Neural progenitor cell (in vitro differentiated cells): ENCODE measurements at regions not wholly inside any gene's neighbourhood (a gene's known extent, or its start where the extent isn't known, plus 50 kb on each side); places are given as distances from the start of the nearest gene placed in this dataset.

Experiments used
- DNase-seq: peaks from one replicate; pipeline ENCODE4 v3.0.0-alpha.2; 2016; ENCODE audit warnings: low spot score
- H2AFZ ChIP-seq: fragments of 200-600 bp; sonication (generic); replicated peaks from 2 replicates; pipeline ENCODE4 v1.6.1; 2016; ENCODE audit warnings: antibody characterized with exemption
- H3F3A ChIP-seq: fragments of 200-600 bp; sonication (generic); 2 replicates; pipeline ENCODE4 v1.6.1; 2016; ENCODE audit warnings: antibody characterized with exemption, low read depth
- H3K27ac ChIP-seq: fragments of 200-600 bp; sonication (generic); 2 replicates; pipeline ENCODE4 v1.5.1; 2016; ENCODE audit warnings: mild to moderate bottlenecking
- H3K27me3 ChIP-seq: fragments of 200-600 bp; sonication (generic); 2 replicates; pipeline ENCODE4 v1.6.1; 2016; ENCODE audit warnings: mild to moderate bottlenecking, moderate library complexity
- H3K36me3 ChIP-seq: fragments of 200-600 bp; sonication (generic); 2 replicates; pipeline ENCODE4 v1.5.1; 2016
- H3K4me1 ChIP-seq: fragments of 200-600 bp; sonication (generic); 2 replicates; pipeline ENCODE4 v1.6.1; 2016; ENCODE audit warnings: mixed run types
- H3K4me2 ChIP-seq: fragments of 200-600 bp; sonication (generic); 2 replicates; pipeline ENCODE4 v1.6.1; 2016
- H3K4me3 ChIP-seq: fragments of 200-600 bp; sonication (generic); 2 replicates; pipeline ENCODE4 v1.5.1; 2016
- H3K79me2 ChIP-seq: fragments of 200-600 bp; sonication (generic); 2 replicates; pipeline ENCODE4 v1.6.1; 2016; ENCODE audit warnings: low read depth
- H3K9ac ChIP-seq: fragments of 200-600 bp; sonication (generic); 2 replicates; pipeline ENCODE4 v1.6.1; 2016
- H3K9me3 ChIP-seq: fragments of 200-600 bp; sonication (generic); 2 replicates; pipeline ENCODE4 v1.5.1; 2016; ENCODE audit warnings: low read depth
- H4K20me1 ChIP-seq: fragments of 200-600 bp; sonication (generic); 2 replicates; pipeline ENCODE4 v1.6.1; 2016; ENCODE audit warnings: low read depth
- H3K27ac Mint-ChIP-seq: 3 replicates; pipeline ENCODE4 v1.8.0; 2021; ENCODE audit warnings: mixed read lengths
- H3K27me3 Mint-ChIP-seq: 2 replicates; pipeline ENCODE4 v1.8.0; 2022; ENCODE audit warnings: low read depth, mild to moderate bottlenecking, inconsistent platforms, moderate library complexity, mixed read lengths; ENCODE audit not compliant: insufficient read depth
- H3K36me3 Mint-ChIP-seq: 3 replicates; pipeline ENCODE4 v1.8.0; 2021; ENCODE audit warnings: mixed read lengths
- H3K4me1 Mint-ChIP-seq: 3 replicates; pipeline ENCODE4 v1.8.0; 2021; ENCODE audit warnings: mixed read lengths
- H3K4me3 Mint-ChIP-seq: 3 replicates; pipeline ENCODE4 v1.8.0; 2021; ENCODE audit warnings: mild to moderate bottlenecking, moderate library complexity, mixed read lengths
- H3K9me3 Mint-ChIP-seq: 3 replicates; pipeline ENCODE4 v1.8.0; 2020; ENCODE audit warnings: mixed read lengths
- EZH2 ChIP-seq: fragments of 200-600 bp; sonication (generic); IDR thresholded peaks from 2 replicates; pipeline ENCODE4 v1.6.1; 2017; ENCODE audit warnings: antibody characterized with exemption, mild to moderate bottlenecking, moderate library complexity
- EZH2phosphoT487 ChIP-seq: fragments of 200-600 bp; sonication (generic); IDR thresholded peaks from 2 replicates; pipeline ENCODE4 v1.6.1; 2017; ENCODE audit warnings: antibody characterized with exemption
- TF ChIP-seq, protein P1 (sequence below): fragments of 200-600 bp; sonication (generic); IDR thresholded peaks from 2 replicates; pipeline ENCODE4 v1.5.1; 2017; ENCODE audit warnings: antibody characterized with exemption, mild to moderate bottlenecking

DNA sequence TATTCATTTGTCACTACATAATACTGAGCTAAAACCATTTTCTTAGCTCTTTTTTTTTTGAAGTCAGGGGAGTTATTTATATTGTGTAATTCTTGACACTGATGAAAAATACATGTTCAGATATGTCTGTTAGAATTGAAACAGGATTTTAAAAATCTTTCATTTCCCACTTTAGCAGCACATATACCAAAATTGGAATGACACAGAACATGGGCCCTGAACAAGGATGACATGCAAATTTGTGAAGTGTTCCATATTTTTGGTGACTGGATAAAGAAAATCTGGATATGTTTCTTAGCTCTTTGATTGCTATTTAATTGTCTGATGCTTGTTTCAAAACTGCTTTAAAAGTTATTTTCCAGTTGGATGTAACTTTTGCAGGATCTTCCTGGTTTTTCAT lies 1963.9 kb upstream of the LRRTM1 start:
- no peak overlapping the region for H3K4me3 ChIP-seq
- TF ChIP-seq EZH2phosphoT487 (no peak), EZH2 (no peak)
- TF ChIP-seq, protein P1, sequence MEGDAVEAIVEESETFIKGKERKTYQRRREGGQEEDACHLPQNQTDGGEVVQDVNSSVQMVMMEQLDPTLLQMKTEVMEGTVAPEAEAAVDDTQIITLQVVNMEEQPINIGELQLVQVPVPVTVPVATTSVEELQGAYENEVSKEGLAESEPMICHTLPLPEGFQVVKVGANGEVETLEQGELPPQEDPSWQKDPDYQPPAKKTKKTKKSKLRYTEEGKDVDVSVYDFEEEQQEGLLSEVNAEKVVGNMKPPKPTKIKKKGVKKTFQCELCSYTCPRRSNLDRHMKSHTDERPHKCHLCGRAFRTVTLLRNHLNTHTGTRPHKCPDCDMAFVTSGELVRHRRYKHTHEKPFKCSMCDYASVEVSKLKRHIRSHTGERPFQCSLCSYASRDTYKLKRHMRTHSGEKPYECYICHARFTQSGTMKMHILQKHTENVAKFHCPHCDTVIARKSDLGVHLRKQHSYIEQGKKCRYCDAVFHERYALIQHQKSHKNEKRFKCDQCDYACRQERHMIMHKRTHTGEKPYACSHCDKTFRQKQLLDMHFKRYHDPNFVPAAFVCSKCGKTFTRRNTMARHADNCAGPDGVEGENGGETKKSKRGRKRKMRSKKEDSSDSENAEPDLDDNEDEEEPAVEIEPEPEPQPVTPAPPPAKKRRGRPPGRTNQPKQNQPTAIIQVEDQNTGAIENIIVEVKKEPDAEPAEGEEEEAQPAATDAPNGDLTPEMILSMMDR, result no peak
- H3K27me3 Mint-ChIP-seq, result no peaks in the 10 kb centered on the region
- peaks cover 27% of the 10 kb centered on the region for H3K4me1 ChIP-seq
- no peaks in the 10 kb centered on the region for H3K27me3 ChIP-seq
- DNase-seq, result no peak
- no peaks in the 10 kb centered on the region for H3K9me3 ChIP-seq
- H3K4me3 Mint-ChIP-seq, result no peak overlapping the region
- H3K36me3 ChIP-seq, result no peaks in the 10 kb centered on the region
- H3K4me1 Mint-ChIP-seq, result no peaks in the 10 kb centered on the region
- H2AFZ ChIP-seq, result peak overlapping the region; percentile 74
- H4K20me1 ChIP-seq, result no peaks in the 10 kb centered on the region
- H3K4me2 ChIP-seq, result no peak overlapping the region
- H3K27ac Mint-ChIP-seq, result no peak overlapping the region
- H3K9ac ChIP-seq, result no peak overlapping the region
- no peaks in the 10 kb centered on the region for H3F3A ChIP-seq
- no peaks in the 10 kb centered on the region for H3K9me3 Mint-ChIP-seq
- H3K36me3 Mint-ChIP-seq, result no peaks in the 10 kb centered on the region
- no peaks in the 10 kb centered on the region for H3K79me2 ChIP-seq
- H3K27ac ChIP-seq, result no peak overlapping the region

DNA sequence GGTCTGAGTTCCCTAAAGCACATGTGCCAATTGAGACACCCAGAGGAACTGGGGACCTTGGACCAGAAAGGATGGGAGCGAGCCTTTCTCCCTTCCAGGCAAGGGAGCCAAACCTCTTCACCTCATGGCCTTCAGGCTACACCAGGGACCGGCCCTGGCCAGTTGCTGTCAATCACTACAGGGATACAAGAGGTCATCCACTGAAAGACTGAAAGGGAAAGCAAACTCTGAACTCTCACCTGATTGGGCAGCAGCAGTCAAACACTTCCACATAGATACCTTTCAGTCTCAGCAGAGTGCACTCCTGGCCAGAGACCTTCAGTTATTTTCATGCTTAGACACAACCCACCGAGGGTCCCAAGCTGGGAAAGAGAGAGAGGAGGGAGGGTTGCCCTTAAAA lies 1956.0 kb upstream of the LRRTM1 start:
- no peak overlapping the region for H3K27ac ChIP-seq
- no peaks in the 10 kb centered on the region for H3K4me1 ChIP-seq
- H3K27me3 ChIP-seq, result no peaks in the 10 kb centered on the region
- no peaks in the 10 kb centered on the region for H4K20me1 ChIP-seq
- Mint-ChIP-seq H3K9me3 (no peaks in the 10 kb centered on the region), H3K36me3 (no peaks in the 10 kb centered on the region), H3K4me1 (peaks cover 19% of the 10 kb centered on the region), H3K27ac (no peak overlapping the region), H3K27me3 (no peaks in the 10 kb centered on the region), H3K4me3 (no peak overlapping the region)
- no peaks in the 10 kb centered on the region for H3K36me3 ChIP-seq
- H2AFZ ChIP-seq, result peak overlapping the region; percentile 42
- TF ChIP-seq EZH2 (no peak), EZH2phosphoT487 (no peak)
- TF ChIP-seq, protein P1, result no peak
- no peak for DNase-seq
- no peaks in the 10 kb centered on the region for H3F3A ChIP-seq
- H3K9ac ChIP-seq, result no peak overlapping the region
- H3K4me2 ChIP-seq, result no peak overlapping the region
- H3K9me3 ChIP-seq, result no peaks in the 10 kb centered on the region
- H3K79me2 ChIP-seq, result no peaks in the 10 kb centered on the region
- H3K4me3 ChIP-seq, result no peak overlapping the region

DNA sequence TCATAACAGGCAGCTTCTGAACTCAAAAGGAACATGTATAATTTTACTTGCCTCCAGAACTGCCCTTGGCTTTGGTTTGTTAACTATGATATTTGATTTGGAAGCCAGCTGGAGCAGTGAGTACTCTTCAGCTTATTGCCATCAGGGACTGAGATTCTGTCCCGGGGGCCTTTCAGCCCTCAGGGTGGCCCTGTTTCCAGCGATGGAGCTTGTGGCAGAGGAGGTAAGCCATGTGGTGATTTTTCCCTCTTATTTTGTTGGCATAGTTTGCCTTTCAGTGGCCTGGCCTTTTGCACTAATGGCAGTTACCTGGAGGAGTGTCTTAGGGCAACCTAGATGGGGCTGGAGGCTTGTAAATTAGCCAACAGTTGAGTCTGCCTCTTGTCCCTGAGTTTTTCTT lies 1955.0 kb upstream of the LRRTM1 start:
- no peak overlapping the region for H3K4me2 ChIP-seq
- TF ChIP-seq EZH2phosphoT487 (no peak), EZH2 (no peak)
- TF ChIP-seq, protein P1, result no peak
- DNase-seq, result no peak
- no peak overlapping the region for H2AFZ ChIP-seq
- no peak overlapping the region for H3K9ac ChIP-seq
- Mint-ChIP-seq H3K4me3 (no peak overlapping the region), H3K36me3 (no peaks in the 10 kb centered on the region), H3K27me3 (no peaks in the 10 kb centered on the region), H3K27ac (no peak overlapping the region), H3K4me1 (peaks cover 19% of the 10 kb centered on the region), H3K9me3 (peaks cover under 1% of the 10 kb centered on the region)
- no peak overlapping the region for H3K27ac ChIP-seq
- no peaks in the 10 kb centered on the region for H3K79me2 ChIP-seq
- no peaks in the 10 kb centered on the region for H4K20me1 ChIP-seq
- H3K27me3 ChIP-seq, result no peaks in the 10 kb centered on the region
- H3K4me3 ChIP-seq, result no peak overlapping the region
- H3F3A ChIP-seq, result no peaks in the 10 kb centered on the region
- H3K9me3 ChIP-seq, result no peaks in the 10 kb centered on the region
- H3K4me1 ChIP-seq, result no peaks in the 10 kb centered on the region
- no peaks in the 10 kb centered on the region for H3K36me3 ChIP-seq
